Panc1 (cell line): ENCODE measurements at regions not wholly inside any gene's neighbourhood (a gene's known extent, or its start where the extent isn't known, plus 50 kb on each side); places are given as distances from the start of the nearest gene placed in this dataset.

Source experiments
- ATAC-seq: fragments of 200-7000 bp; cut with Tn5 transposase; 2 replicates; pipeline ENCODE4 v1.9.1; 2020; ENCODE audit warnings: mild to moderate bottlenecking, moderate library complexity
- BruUV-seq: library from RNA; stranded (reverse); fragments of 400-500 nt; replicated peaks from 2 replicates; lab custom pipeline; 2021; lab: Mats Ljungman, UMichigan
- CTCF ChIA-PET: fragments of 300-600 bp; sonication (Branson Sonifier 250); formaldehyde crosslinking; loops from one replicate; lab custom pipeline; 2022; ENCODE audit warnings: antibody characterized with exemption; lab: Charles Lee
- POLR2A ChIA-PET: fragments of 300-600 bp; sonication (Branson Sonifier 250); formaldehyde crosslinking; loops from one replicate; lab custom pipeline; 2022; ENCODE audit warnings: antibody characterized with exemption; lab: Charles Lee
- DNase-seq: peaks from one replicate; pipeline ENCODE4 v3.0.0-alpha.2; 2010; ENCODE audit warnings: low read depth, low spot score
- H3K27ac ChIP-seq: 2 replicates; pipeline ENCODE4 v1.5.1; 2011; ENCODE audit warnings: mild to moderate bottlenecking, low read length, inconsistent platforms
- H3K27me3 ChIP-seq: fragments of 200-500 bp; sonication (Bioruptor generic); 2 replicates; pipeline ENCODE4 v1.6.0; 2014; ENCODE audit warnings: low read length, inconsistent platforms; ENCODE audit not compliant: control insufficient read depth, insufficient read depth
- H3K36me3 ChIP-seq: fragments of 200-500 bp; sonication (Bioruptor generic); 2 replicates; pipeline ENCODE4 v1.5.1; 2014; ENCODE audit warnings: inconsistent platforms, mild to moderate bottlenecking, low read length, moderate library complexity; ENCODE audit not compliant: control insufficient read depth, insufficient read depth
- H3K4me1 ChIP-seq: 2 replicates; pipeline ENCODE4 v1.5.1; 2011; ENCODE audit warnings: inconsistent platforms, mild to moderate bottlenecking, low read length, moderate library complexity; ENCODE audit not compliant: control insufficient read depth, insufficient read depth
- H3K4me3 ChIP-seq, 2 experiments: 2 replicates each; pipeline ENCODE4 v1.5.1; 2011 to 2012; ENCODE audit warnings: low read depth in 2 of 2, low read length in 2 of 2, mild to moderate bottlenecking in 2 of 2, inconsistent platforms in 1 of 2, moderate library complexity in 1 of 2
- H3K9me3 ChIP-seq: fragments of 200-500 bp; sonication (Bioruptor generic); 2 replicates; pipeline ENCODE4 v1.5.1; 2014; ENCODE audit warnings: low read depth, mild to moderate bottlenecking, inconsistent platforms, low read length, moderate library complexity; ENCODE audit not compliant: control insufficient read depth, insufficient read depth
- POLR2AphosphoS5 ChIP-seq: IDR thresholded peaks from 2 replicates; pipeline ENCODE4 v1.6.1; 2012; ENCODE audit warnings: mild to moderate bottlenecking, low read depth, low read length, moderate library complexity
- SIN3A ChIP-seq: IDR thresholded peaks from 2 replicates; pipeline ENCODE4 v1.6.1; 2012; ENCODE audit warnings: low read depth, mild to moderate bottlenecking, low read length, moderate library complexity, borderline replicate concordance; ENCODE audit not compliant: insufficient read depth
- TCF7L2 ChIP-seq: IDR thresholded peaks from 2 replicates; pipeline ENCODE4 v1.6.1; 2011; ENCODE audit warnings: mild to moderate bottlenecking, low read depth, low read length, inconsistent platforms
- in situ Hi-C: cut with HindIII; loops from 2 replicates; pipeline ENCODE4 v1.10.0; 2016; ENCODE audit warnings: low sequenced_read_pairs, low pct_unique_long_range_greater_than_20kb
- intact Hi-C: fragments of 100-400 bp; cut with micrococcal nuclease; formaldehyde crosslinking; loops from one replicate; pipeline ENCODE4 v1.10.0; 2022; ENCODE audit not compliant: unreplicated experiment
- TF ChIP-seq, protein P1 (sequence below): fragments of 450-650 bp; IDR thresholded peaks from 2 replicates; pipeline ENCODE4 v1.5.1; 2017; ENCODE audit warnings: mild to moderate bottlenecking
- TF ChIP-seq, protein P2 (sequence below), 2 experiments: IDR thresholded peaks; 2 replicates each; pipeline ENCODE4 v1.6.1; 2011 to 2012; ENCODE audit warnings: low read depth in 2 of 2, control low read depth in 1 of 2, low read length in 1 of 2, mild to moderate bottlenecking in 1 of 2, moderate library complexity in 1 of 2; ENCODE audit not compliant: insufficient read depth in 1 of 2

DNA sequence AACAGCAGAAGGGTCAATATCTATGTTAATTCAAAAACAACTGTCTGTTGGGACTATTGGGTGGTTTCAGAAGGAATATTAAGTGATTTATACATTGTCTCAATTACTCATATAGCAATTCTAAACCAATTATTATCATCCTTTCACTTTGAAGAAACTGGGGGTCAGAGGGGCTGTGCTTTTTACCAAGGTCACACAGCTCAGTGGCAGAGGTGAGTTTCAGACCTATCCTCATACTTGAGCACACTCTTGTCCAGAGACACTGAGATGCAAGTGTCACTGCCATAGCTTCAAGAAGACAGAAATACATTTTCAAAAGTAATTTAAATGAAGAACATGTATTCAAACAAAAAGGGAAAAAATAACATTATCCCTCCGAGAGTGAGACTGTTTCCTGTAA lies 195.3 kb downstream of the ARL4A start:
- POLR2A ChIA-PET: no interaction called here
- no peaks in the 10 kb centered on the region for H3K4me1 ChIP-seq
- in situ Hi-C loops: no loop called here
- H3K36me3 ChIP-seq: no peaks in the 10 kb centered on the region
- intact Hi-C loops: no loop called here
- H3K9me3 ChIP-seq: no peaks in the 10 kb centered on the region
- BruUV-seq: no TSS peak
- H3K27ac ChIP-seq: no peak overlapping the region
- H3K27me3 ChIP-seq: peaks cover 2% of the 10 kb centered on the region; the same call in 1 of the 2 replicates
- TF ChIP-seq TCF7L2 (no peak), POLR2AphosphoS5 (no peak), SIN3A (no peak)
- TF ChIP-seq, protein P1, sequence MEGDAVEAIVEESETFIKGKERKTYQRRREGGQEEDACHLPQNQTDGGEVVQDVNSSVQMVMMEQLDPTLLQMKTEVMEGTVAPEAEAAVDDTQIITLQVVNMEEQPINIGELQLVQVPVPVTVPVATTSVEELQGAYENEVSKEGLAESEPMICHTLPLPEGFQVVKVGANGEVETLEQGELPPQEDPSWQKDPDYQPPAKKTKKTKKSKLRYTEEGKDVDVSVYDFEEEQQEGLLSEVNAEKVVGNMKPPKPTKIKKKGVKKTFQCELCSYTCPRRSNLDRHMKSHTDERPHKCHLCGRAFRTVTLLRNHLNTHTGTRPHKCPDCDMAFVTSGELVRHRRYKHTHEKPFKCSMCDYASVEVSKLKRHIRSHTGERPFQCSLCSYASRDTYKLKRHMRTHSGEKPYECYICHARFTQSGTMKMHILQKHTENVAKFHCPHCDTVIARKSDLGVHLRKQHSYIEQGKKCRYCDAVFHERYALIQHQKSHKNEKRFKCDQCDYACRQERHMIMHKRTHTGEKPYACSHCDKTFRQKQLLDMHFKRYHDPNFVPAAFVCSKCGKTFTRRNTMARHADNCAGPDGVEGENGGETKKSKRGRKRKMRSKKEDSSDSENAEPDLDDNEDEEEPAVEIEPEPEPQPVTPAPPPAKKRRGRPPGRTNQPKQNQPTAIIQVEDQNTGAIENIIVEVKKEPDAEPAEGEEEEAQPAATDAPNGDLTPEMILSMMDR: no peak
- TF ChIP-seq, protein P2, sequence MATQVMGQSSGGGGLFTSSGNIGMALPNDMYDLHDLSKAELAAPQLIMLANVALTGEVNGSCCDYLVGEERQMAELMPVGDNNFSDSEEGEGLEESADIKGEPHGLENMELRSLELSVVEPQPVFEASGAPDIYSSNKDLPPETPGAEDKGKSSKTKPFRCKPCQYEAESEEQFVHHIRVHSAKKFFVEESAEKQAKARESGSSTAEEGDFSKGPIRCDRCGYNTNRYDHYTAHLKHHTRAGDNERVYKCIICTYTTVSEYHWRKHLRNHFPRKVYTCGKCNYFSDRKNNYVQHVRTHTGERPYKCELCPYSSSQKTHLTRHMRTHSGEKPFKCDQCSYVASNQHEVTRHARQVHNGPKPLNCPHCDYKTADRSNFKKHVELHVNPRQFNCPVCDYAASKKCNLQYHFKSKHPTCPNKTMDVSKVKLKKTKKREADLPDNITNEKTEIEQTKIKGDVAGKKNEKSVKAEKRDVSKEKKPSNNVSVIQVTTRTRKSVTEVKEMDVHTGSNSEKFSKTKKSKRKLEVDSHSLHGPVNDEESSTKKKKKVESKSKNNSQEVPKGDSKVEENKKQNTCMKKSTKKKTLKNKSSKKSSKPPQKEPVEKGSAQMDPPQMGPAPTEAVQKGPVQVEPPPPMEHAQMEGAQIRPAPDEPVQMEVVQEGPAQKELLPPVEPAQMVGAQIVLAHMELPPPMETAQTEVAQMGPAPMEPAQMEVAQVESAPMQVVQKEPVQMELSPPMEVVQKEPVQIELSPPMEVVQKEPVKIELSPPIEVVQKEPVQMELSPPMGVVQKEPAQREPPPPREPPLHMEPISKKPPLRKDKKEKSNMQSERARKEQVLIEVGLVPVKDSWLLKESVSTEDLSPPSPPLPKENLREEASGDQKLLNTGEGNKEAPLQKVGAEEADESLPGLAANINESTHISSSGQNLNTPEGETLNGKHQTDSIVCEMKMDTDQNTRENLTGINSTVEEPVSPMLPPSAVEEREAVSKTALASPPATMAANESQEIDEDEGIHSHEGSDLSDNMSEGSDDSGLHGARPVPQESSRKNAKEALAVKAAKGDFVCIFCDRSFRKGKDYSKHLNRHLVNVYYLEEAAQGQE (IDR thresholded peaks at IDR 0.05; ENCODE audit: insufficient read depth in 1 of 2, low read depth in 2 of 2, low read length in 1 of 2): no peak
- H3K4me3 ChIP-seq: no peak overlapping the region
- ATAC-seq (no peak), DNase-seq (no peak)
- CTCF ChIA-PET: interaction anchor here (0.5 to 0.6 kb wide), 2 partner anchors 128 to 248 kb away, joined by 4 to 5 read pairs; no protein-coding TSS in a partner anchor

DNA sequence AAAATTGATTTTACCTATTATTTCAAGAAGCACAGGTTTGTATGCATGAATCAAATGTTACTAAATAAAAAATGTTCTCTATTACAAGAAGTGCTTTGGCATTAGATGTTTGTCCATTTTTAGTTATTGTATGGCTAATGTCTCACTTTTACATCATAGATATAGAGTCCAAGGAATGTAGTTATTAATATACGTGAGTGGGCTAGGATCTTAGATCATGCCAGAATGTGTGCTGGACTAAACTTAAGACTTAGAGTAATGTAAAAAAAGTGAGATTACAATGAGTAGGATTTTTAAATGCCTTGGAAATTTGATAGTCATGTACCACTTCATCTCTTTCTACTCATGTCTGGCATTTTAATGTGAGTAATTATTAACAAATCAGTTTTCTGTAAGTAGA lies 196.6 kb downstream of the ARL4A start:
- H3K27ac ChIP-seq: no peak overlapping the region
- ATAC-seq: no peak
- POLR2A ChIA-PET: no interaction called here

DNA sequence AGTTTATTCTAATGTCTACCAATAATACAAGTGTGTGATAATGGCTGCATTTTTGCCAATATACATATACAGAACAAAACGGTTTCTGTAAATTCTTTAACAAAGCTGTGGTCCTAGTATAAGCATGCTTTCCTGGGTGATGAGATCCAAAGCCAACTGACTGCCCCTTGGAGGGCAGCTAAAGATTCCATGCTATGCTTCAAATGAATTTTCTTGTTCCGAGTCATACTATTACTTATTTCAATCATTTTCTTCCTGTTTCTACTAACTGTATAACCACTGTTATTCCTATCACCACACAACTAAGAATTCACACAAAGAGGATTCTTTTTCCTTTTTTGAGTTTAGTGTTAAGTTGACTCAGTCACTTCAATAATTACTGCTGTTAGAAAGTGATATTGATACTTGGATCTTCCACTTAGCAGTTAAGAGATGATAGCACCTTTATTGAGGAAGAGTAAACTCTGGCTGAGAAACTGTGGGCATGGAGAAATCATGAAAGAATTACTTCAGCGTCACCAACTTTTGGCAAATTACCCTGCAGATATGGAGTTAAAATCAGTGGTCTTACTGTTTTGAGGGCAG lies 197.5 kb downstream of the ARL4A start:
- ChIA-PET CTCF (no interaction called here), POLR2A (no interaction called here)
- intact Hi-C loops: no loop called here
- H3K4me1 ChIP-seq: no peaks in the 10 kb centered on the region
- TF ChIP-seq, protein P1: no peak
- TF ChIP-seq TCF7L2 (no peak), POLR2AphosphoS5 (no peak), SIN3A (no peak)
- TF ChIP-seq, protein P2 (IDR thresholded peaks at IDR 0.05; ENCODE audit: insufficient read depth in 1 of 2, low read depth in 2 of 2, low read length in 1 of 2): no peak
- no TSS peak for BruUV-seq
- DNase-seq (no peak), ATAC-seq (no peak)
- no peaks in the 10 kb centered on the region for H3K36me3 ChIP-seq
- H3K9me3 ChIP-seq: no peaks in the 10 kb centered on the region
- H3K27me3 ChIP-seq: peaks cover 2% of the 10 kb centered on the region; the same call in 1 of the 2 replicates
- in situ Hi-C loops: no loop called here
- H3K27ac ChIP-seq: no peak overlapping the region
- H3K4me3 ChIP-seq: no peak overlapping the region

More for the DNA sequence above, 196.6 kb downstream of the ARL4A start:
- no peak for DNase-seq
- in situ Hi-C loops (no loop called here), intact Hi-C loops (no loop called here)
- Histone ChIP-seq H3K4me1 (no peaks in the 10 kb centered on the region), H3K4me3 (no peak overlapping the region), H3K36me3 (no peaks in the 10 kb centered on the region), H3K9me3 (no peaks in the 10 kb centered on the region), H3K27me3 (peaks cover 2% of the 10 kb centered on the region; the same call in 1 of the 2 replicates)
- TF ChIP-seq POLR2AphosphoS5 (no peak), SIN3A (no peak)
- CTCF ChIA-PET: no interaction called here
- BruUV-seq: no TSS peak
